Endothelial cell of umbilical vein (primary cell): ENCODE measurements at regions not wholly inside any gene's neighbourhood (a gene's known extent, or its start where the extent isn't known, plus 50 kb on each side); places are given as distances from the start of the nearest gene placed in this dataset.

Experiments used
- BruUV-seq: library from RNA; stranded (reverse); fragments of 400-500 nt; replicated peaks from 2 replicates; lab custom pipeline; 2021; lab: Mats Ljungman, UMichigan
- CTCF ChIA-PET: fragments of 300-600, 350-600 bp; sonication (Branson Sonifier 250); formaldehyde crosslinking; loops from one replicate; lab custom pipeline; 2021; ENCODE audit warnings: antibody characterized with exemption, inconsistent platforms; lab: Charles Lee
- POLR2A ChIA-PET: fragments of 300-600, 350-600 bp; sonication (Branson Sonifier 250); formaldehyde crosslinking; loops from one replicate; lab custom pipeline; 2021; ENCODE audit warnings: antibody characterized with exemption, inconsistent platforms; lab: Charles Lee
- DNase-seq: peaks from one replicate; pipeline ENCODE4 v3.0.0-alpha.2; 2011; ENCODE audit warnings: low read depth, low spot score
- FAIRE-seq: peaks from 2 replicates; lab custom pipeline; 2011; peaks lifted over from hg19 to GRCh38; lab: Jason Lieb, UNC
- H2AFZ ChIP-seq: 2 replicates; pipeline ENCODE4 v1.6.0; 2012; ENCODE audit warnings: low read depth, low read length, control low read depth, inconsistent platforms
- H3K27ac ChIP-seq: 2 replicates; pipeline ENCODE4 v1.5.1; 2011; ENCODE audit warnings: low read depth, mild to moderate bottlenecking, control low read depth, low read length, moderate library complexity; ENCODE audit not compliant: insufficient read depth
- H3K27me3 ChIP-seq, 2 experiments: 2 replicates each; pipeline versions ENCODE4 v1.6.0 to v1.6.1; 2011; ENCODE audit warnings: low read length in 2 of 2, mixed read lengths in 1 of 2; ENCODE audit not compliant: control insufficient read depth in 2 of 2, insufficient read depth in 2 of 2
- H3K36me3 ChIP-seq, 2 experiments: 2 replicates in 1 of 2; 3 replicates in 1 of 2; pipeline ENCODE4 v1.5.1; 2011; ENCODE audit warnings: low read length in 2 of 2, mild to moderate bottlenecking in 1 of 2, moderate library complexity in 1 of 2; ENCODE audit not compliant: control insufficient read depth in 2 of 2, insufficient read depth in 2 of 2; ENCODE audit errors: extremely low read depth in 1 of 2
- H3K4me1 ChIP-seq: 3 replicates; pipeline ENCODE4 v1.5.1; 2011; ENCODE audit warnings: mild to moderate bottlenecking, low read length; ENCODE audit not compliant: control insufficient read depth, insufficient read depth; ENCODE audit errors: extremely low read depth
- H3K4me2 ChIP-seq: 2 replicates; pipeline ENCODE4 v1.6.1; 2011; ENCODE audit warnings: low read length, control low read depth, mixed read lengths; ENCODE audit not compliant: insufficient read depth
- H3K4me3 ChIP-seq, 3 experiments: fragments of 200-600 bp in 1 of 3; sonication (generic), shearing (Covaris generic) in 1 of 3; replicated peaks in 1 of 3; 2 replicates each; pipeline ENCODE4 v1.5.1; 2011 to 2016; ENCODE audit warnings: control low read depth in 3 of 3, low read length in 3 of 3, mild to moderate bottlenecking in 2 of 3, inconsistent platforms in 1 of 3, low read depth in 1 of 3, moderate library complexity in 1 of 3; ENCODE audit not compliant: insufficient read depth in 1 of 3
- H3K79me2 ChIP-seq: 2 replicates; pipeline ENCODE4 v1.6.0; 2012; ENCODE audit warnings: low read length, inconsistent platforms; ENCODE audit not compliant: control insufficient read depth, insufficient read depth
- H3K9ac ChIP-seq: replicated peaks from 2 replicates; pipeline ENCODE3; 2011; ENCODE audit warnings: low read length, control low read depth; ENCODE audit not compliant: insufficient read depth; ENCODE audit errors: extremely low read depth
- H3K9me1 ChIP-seq: replicated peaks from 3 replicates; pipeline ENCODE4 v1.6.0; 2011; ENCODE audit warnings: mild to moderate bottlenecking, low read length; ENCODE audit not compliant: control insufficient read depth, insufficient read depth; ENCODE audit errors: extremely low read depth
- H3K9me3 ChIP-seq: replicated peaks from 2 replicates; pipeline ENCODE4 v1.5.1; 2012; ENCODE audit warnings: low read length, inconsistent platforms; ENCODE audit not compliant: control insufficient read depth, insufficient read depth
- H4K20me1 ChIP-seq: replicated peaks from 2 replicates; pipeline ENCODE3; 2011; ENCODE audit warnings: mild to moderate bottlenecking, low read length; ENCODE audit not compliant: control insufficient read depth, insufficient read depth; ENCODE audit errors: extremely low read depth
- CTCF ChIP-seq, 2 donors: IDR thresholded peaks; 1 replicate in 1 of 2; 2 replicates in 1 of 2; pipeline ENCODE4 v1.5.1; 2011; ENCODE audit warnings: low read length in 2 of 2, mild to moderate bottlenecking in 2 of 2, moderate library complexity in 2 of 2, control low read depth in 1 of 2, inconsistent platforms in 1 of 2, low read depth in 1 of 2; ENCODE audit not compliant: insufficient read depth in 1 of 2; ENCODE audit errors: extremely low read depth in 1 of 2
- EZH2 ChIP-seq: IDR thresholded peaks from 2 replicates; pipeline ENCODE4 v1.6.1; 2012; ENCODE audit warnings: borderline replicate concordance, low read depth, mild to moderate bottlenecking, moderate library complexity, low read length, inconsistent platforms; ENCODE audit not compliant: severe bottlenecking
- FOS ChIP-seq: IDR thresholded peaks from 2 replicates; pipeline ENCODE4 v1.6.1; 2011; ENCODE audit warnings: mild to moderate bottlenecking, low read length, moderate library complexity, borderline replicate concordance; ENCODE audit not compliant: insufficient read depth
- GATA2 ChIP-seq: IDR thresholded peaks from 2 replicates; pipeline ENCODE4 v1.7.0; 2011; ENCODE audit warnings: low read depth, mild to moderate bottlenecking, moderate library complexity, mixed read lengths, low read length; ENCODE audit not compliant: insufficient read length, insufficient read depth
- JUN ChIP-seq: IDR thresholded peaks from 2 replicates; pipeline ENCODE4 v1.6.1; 2011; ENCODE audit warnings: borderline replicate concordance, low read depth; ENCODE audit not compliant: insufficient read length, insufficient read depth
- MAX ChIP-seq: IDR thresholded peaks from 2 replicates; pipeline ENCODE4 v1.6.1; 2011; ENCODE audit not compliant: insufficient read depth, insufficient read length
- MYC ChIP-seq: IDR thresholded peaks from one replicate; pipeline ENCODE4 v1.6.1; 2011; ENCODE audit warnings: mild to moderate bottlenecking, low read depth, low read length
- POLR2A ChIP-seq: IDR thresholded peaks from 2 replicates; pipeline ENCODE4 v1.6.1; 2012; ENCODE audit warnings: low read depth, mild to moderate bottlenecking, control low read depth, low read length
- POLR2AphosphoS5 ChIP-seq: IDR thresholded peaks from 2 replicates; pipeline ENCODE4 v1.6.1; 2012; ENCODE audit warnings: low read depth, mild to moderate bottlenecking, control low read depth, low read length, moderate library complexity; ENCODE audit not compliant: insufficient read depth
- dilution Hi-C: fragments of 300-500 bp; cut with MboI; formaldehyde crosslinking; loops from one replicate; pipeline ENCODE4 v1.15.0; 2019; ENCODE audit warnings: low sequenced_read_pairs; ENCODE audit not compliant: extremely low pct_ligation_motif_present
- intact Hi-C: fragments of 100-400 bp; cut with micrococcal nuclease; formaldehyde crosslinking; loops from one replicate; pipeline ENCODE4 v1.10.0; 2022

- Histone ChIP-seq H2AFZ (no peak overlapping the region), H4K20me1 (no peaks in the 10 kb centered on the region), H3K4me1 (no peaks in the 10 kb centered on the region), H3K27me3 (no peaks in the 10 kb centered on the region), H3K4me2 (no peak overlapping the region), H3K9me1 (no peaks in the 10 kb centered on the region), H3K36me3 (no peaks in the 10 kb centered on the region), H3K4me3 (no peak overlapping the region), H3K79me2 (no peaks in the 10 kb centered on the region), H3K27ac (no peak overlapping the region), H3K9ac (no peak overlapping the region), H3K9me3 (no peaks in the 10 kb centered on the region)
- no TSS peak for BruUV-seq
- TF ChIP-seq JUN = no peak
- no peak for TF ChIP-seq FOS
- no peak for TF ChIP-seq CTCF (IDR thresholded peaks at IDR 0.05; ENCODE audit: extremely low read depth in 1 of 2, insufficient read depth in 1 of 2, low read depth in 1 of 2, low read length in 2 of 2)
- TF ChIP-seq GATA2 = no peak
- TF ChIP-seq POLR2AphosphoS5 = no peak
- no peak for TF ChIP-seq EZH2
- TF ChIP-seq POLR2A = no peak
- no peak for TF ChIP-seq MYC
- TF ChIP-seq MAX = no peak
- FAIRE-seq (no peak), DNase-seq (no peak)
- dilution Hi-C loops = no loop called here
- intact Hi-C loops = no loop called here
- ChIA-PET CTCF (interaction anchor here (4.5 kb wide), 1 partner anchor 11 kb away, joined by 31 read pairs; no protein-coding TSS in a partner anchor), POLR2A (no interaction called here)
Observed at GRCh38 chr3:139100821-139101220, 56.1 kb upstream of the PRR23C start.
